SK-N-SH treated with all-trans-retinoic acid at 6 μM for 48 hours (cell line): ENCODE measurements at regions not wholly inside any gene's neighbourhood (a gene's known extent, or its start where the extent isn't known, plus 50 kb on each side); places are given as distances from the start of the nearest gene placed in this dataset.
A peak's percentile ranks its signal among the peaks of the same experiment; 100 is the strongest.

Experiments
- ATAC-seq: fragments of 200-7000 bp; cut with Tn5 transposase; 3 replicates; pipeline ENCODE4 v1.9.1; 2020; ENCODE audit warnings: mild to moderate bottlenecking, moderate library complexity
- ARNTL ChIP-seq: fragments of 450-650 bp; formaldehyde crosslinking; IDR thresholded peaks from 2 replicates; pipeline ENCODE4 v1.5.0; 2020; ENCODE audit warnings: low read depth, mild to moderate bottlenecking, moderate library complexity, borderline replicate concordance
- BACH2 ChIP-seq: fragments of 250-450 bp; sonication (Bioruptor Pico); IDR thresholded peaks from 2 replicates; pipeline ENCODE4 v1.9.0; 2021; ENCODE audit warnings: mild to moderate bottlenecking, borderline replicate concordance
- CSDC2 ChIP-seq: fragments of 250-450 bp; sonication (Bioruptor Pico); IDR thresholded peaks from 2 replicates; pipeline ENCODE4 v1.5.0; 2020; ENCODE audit warnings: mild to moderate bottlenecking, moderate library complexity
- ESRRG ChIP-seq: fragments of 250-450 bp; sonication (Bioruptor Pico); IDR thresholded peaks from 2 replicates; pipeline ENCODE4 v1.6.1; 2021; ENCODE audit warnings: mild to moderate bottlenecking
- ISL1 ChIP-seq: fragments of 250-450 bp; sonication (Bioruptor Pico); IDR thresholded peaks from 2 replicates; pipeline ENCODE4 v2.1.2; 2022; ENCODE audit warnings: mild to moderate bottlenecking, moderate library complexity
- OSR1 ChIP-seq: fragments of 250-450 bp; sonication (Bioruptor Pico); IDR thresholded peaks from 2 replicates; pipeline ENCODE4 v1.8.0; 2022; ENCODE audit warnings: moderate library complexity, mild to moderate bottlenecking, inconsistent platforms
- PPARA ChIP-seq: fragments of 250-450 bp; sonication (Bioruptor Pico); IDR thresholded peaks from 2 replicates; pipeline ENCODE4 v1.5.0; 2020; ENCODE audit warnings: mild to moderate bottlenecking, borderline replicate concordance
- RARB ChIP-seq: fragments of 250-450 bp; sonication (Bioruptor Pico); IDR thresholded peaks from 2 replicates; pipeline ENCODE4 v1.8.0; 2021; ENCODE audit warnings: mild to moderate bottlenecking, moderate library complexity
- SNAI2 ChIP-seq: fragments of 250-450 bp; sonication (Bioruptor Pico); IDR thresholded peaks from 2 replicates; pipeline ENCODE4 v1.5.0; 2020; ENCODE audit warnings: mild to moderate bottlenecking, moderate library complexity
- TCF4 ChIP-seq: fragments of 250-450 bp; sonication (Bioruptor Pico); IDR thresholded peaks from 2 replicates; pipeline ENCODE4 v1.8.0; 2021; ENCODE audit warnings: mild to moderate bottlenecking, moderate library complexity, borderline replicate concordance
- TOX ChIP-seq: fragments of 250-450 bp; sonication (Bioruptor Pico); IDR thresholded peaks from 2 replicates; pipeline ENCODE4 v1.8.0; 2021; ENCODE audit warnings: mild to moderate bottlenecking, moderate library complexity, borderline replicate concordance
- ZC3H10 ChIP-seq: fragments of 250-450 bp; sonication (Bioruptor Pico); IDR thresholded peaks from 2 replicates; pipeline ENCODE4 v1.5.1; 2021; ENCODE audit warnings: mild to moderate bottlenecking, moderate library complexity
- ZFP3 ChIP-seq: fragments of 250-450 bp; sonication (Bioruptor Pico); IDR thresholded peaks from 2 replicates; pipeline ENCODE4 v1.5.0; 2020; ENCODE audit warnings: mild to moderate bottlenecking, moderate library complexity
- ZFP30 ChIP-seq: fragments of 450-650 bp; formaldehyde crosslinking; IDR thresholded peaks from 2 replicates; pipeline ENCODE4 v1.5.0; 2022; ENCODE audit warnings: mild to moderate bottlenecking, moderate library complexity
- ZNF565 ChIP-seq: fragments of 450-650 bp; formaldehyde crosslinking; conservative IDR thresholded peaks from 2 replicates; pipeline ENCODE4 v1.5.0; 2020; ENCODE audit warnings: low read depth, mild to moderate bottlenecking, moderate library complexity
- ZNF8 ChIP-seq: fragments of 450-650 bp; formaldehyde crosslinking; IDR thresholded peaks from 2 replicates; pipeline ENCODE4 v1.5.0; 2020; ENCODE audit warnings: mild to moderate bottlenecking, moderate library complexity
- TF ChIP-seq, protein P1 (sequence below): fragments of 250-450 bp; sonication (Bioruptor Pico); IDR thresholded peaks from 2 replicates; pipeline ENCODE4 v1.5.1; 2020; ENCODE audit warnings: low read depth, mild to moderate bottlenecking, moderate library complexity
- TF ChIP-seq, protein P2 (sequence below): fragments of 250-450 bp; sonication (Bioruptor Pico); IDR thresholded peaks from 2 replicates; pipeline ENCODE4 v1.8.0; 2021; ENCODE audit warnings: low read depth, mild to moderate bottlenecking, moderate library complexity, borderline replicate concordance
- TF ChIP-seq, protein P3 (sequence below): fragments of 250-450 bp; sonication (Bioruptor Pico); IDR thresholded peaks from 2 replicates; pipeline ENCODE4 v1.5.0; 2020; ENCODE audit warnings: mild to moderate bottlenecking, moderate library complexity
- TF ChIP-seq, protein P4 (sequence below): fragments of 250-450 bp; sonication (Bioruptor Pico); IDR thresholded peaks from 2 replicates; pipeline ENCODE4 v1.5.1; 2021; ENCODE audit warnings: mild to moderate bottlenecking, moderate library complexity
- TF ChIP-seq, protein P5 (sequence below): fragments of 250-450 bp; sonication (Bioruptor Pico); IDR thresholded peaks from 2 replicates; pipeline ENCODE4 v1.8.0; 2020; ENCODE audit warnings: mild to moderate bottlenecking, moderate library complexity, borderline replicate concordance

DNA sequence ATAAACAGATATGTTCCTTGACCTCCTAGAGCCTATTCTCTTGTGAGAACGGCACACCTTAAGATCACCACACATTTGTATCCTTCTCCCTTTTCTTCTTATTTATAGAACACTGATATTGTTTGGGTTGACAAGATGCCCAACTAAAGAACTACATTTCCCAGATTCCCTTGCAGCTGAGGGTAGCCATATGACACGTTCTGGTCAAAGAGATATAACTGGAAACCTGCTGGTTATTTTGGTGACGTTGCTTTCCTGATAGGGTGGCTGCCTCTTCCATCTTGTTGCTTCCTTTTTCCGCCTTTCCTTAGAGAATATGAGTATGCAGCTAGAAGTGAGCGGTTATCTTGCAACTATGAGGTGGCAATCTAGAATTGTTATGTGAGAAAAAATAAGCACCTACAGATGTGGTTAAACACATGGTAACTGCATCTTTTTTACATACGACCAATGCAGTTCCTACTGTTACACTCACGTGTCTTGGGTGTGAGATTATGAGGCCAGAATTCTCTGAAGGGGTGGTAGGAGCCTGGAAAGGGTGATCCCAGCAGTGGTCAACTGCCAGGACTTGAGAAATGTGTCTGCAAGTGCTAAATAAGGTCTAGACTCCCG is 72.9 kb downstream of the SEC61B start:
- peak; percentile 38; the same call in 2 of the 3 replicates for ATAC-seq
- TF ChIP-seq TOX, result no peak
- no peak for TF ChIP-seq PPARA
- no peak for TF ChIP-seq ESRRG (CRISPR knock-in tag)
- no peak for TF ChIP-seq RARB
- no peak for TF ChIP-seq ZFP3
- TF ChIP-seq ARNTL (CRISPR knock-in tag), result no peak
- TF ChIP-seq CSDC2, result no peak
- TF ChIP-seq ISL1 (CRISPR knock-in tag), result no peak
- TF ChIP-seq, protein P1, sequence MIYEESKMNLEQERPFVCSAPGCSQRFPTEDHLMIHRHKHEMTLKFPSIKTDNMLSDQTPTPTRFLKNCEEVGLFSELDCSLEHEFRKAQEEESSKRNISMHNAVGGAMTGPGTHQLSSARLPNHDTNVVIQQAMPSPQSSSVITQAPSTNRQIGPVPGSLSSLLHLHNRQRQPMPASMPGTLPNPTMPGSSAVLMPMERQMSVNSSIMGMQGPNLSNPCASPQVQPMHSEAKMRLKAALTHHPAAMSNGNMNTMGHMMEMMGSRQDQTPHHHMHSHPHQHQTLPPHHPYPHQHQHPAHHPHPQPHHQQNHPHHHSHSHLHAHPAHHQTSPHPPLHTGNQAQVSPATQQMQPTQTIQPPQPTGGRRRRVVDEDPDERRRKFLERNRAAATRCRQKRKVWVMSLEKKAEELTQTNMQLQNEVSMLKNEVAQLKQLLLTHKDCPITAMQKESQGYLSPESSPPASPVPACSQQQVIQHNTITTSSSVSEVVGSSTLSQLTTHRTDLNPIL, result no peak
- TF ChIP-seq, protein P2, sequence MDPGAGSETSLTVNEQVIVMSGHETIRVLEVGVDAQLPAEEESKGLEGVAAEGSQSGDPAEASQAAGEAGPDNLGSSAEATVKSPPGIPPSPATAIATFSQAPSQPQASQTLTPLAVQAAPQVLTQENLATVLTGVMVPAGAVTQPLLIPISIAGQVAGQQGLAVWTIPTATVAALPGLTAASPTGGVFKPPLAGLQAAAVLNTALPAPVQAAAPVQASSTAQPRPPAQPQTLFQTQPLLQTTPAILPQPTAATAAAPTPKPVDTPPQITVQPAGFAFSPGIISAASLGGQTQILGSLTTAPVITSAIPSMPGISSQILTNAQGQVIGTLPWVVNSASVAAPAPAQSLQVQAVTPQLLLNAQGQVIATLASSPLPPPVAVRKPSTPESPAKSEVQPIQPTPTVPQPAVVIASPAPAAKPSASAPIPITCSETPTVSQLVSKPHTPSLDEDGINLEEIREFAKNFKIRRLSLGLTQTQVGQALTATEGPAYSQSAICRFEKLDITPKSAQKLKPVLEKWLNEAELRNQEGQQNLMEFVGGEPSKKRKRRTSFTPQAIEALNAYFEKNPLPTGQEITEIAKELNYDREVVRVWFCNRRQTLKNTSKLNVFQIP, result no peak
- no peak for TF ChIP-seq BACH2 (CRISPR knock-in tag)
- TF ChIP-seq ZNF8 (CRISPR knock-in tag), result no peak
- TF ChIP-seq SNAI2 (CRISPR knock-in tag), result no peak
- no peak for TF ChIP-seq ZNF565 (CRISPR knock-in tag)
- no peak for TF ChIP-seq OSR1 (CRISPR knock-in tag)
- TF ChIP-seq, protein P3, sequence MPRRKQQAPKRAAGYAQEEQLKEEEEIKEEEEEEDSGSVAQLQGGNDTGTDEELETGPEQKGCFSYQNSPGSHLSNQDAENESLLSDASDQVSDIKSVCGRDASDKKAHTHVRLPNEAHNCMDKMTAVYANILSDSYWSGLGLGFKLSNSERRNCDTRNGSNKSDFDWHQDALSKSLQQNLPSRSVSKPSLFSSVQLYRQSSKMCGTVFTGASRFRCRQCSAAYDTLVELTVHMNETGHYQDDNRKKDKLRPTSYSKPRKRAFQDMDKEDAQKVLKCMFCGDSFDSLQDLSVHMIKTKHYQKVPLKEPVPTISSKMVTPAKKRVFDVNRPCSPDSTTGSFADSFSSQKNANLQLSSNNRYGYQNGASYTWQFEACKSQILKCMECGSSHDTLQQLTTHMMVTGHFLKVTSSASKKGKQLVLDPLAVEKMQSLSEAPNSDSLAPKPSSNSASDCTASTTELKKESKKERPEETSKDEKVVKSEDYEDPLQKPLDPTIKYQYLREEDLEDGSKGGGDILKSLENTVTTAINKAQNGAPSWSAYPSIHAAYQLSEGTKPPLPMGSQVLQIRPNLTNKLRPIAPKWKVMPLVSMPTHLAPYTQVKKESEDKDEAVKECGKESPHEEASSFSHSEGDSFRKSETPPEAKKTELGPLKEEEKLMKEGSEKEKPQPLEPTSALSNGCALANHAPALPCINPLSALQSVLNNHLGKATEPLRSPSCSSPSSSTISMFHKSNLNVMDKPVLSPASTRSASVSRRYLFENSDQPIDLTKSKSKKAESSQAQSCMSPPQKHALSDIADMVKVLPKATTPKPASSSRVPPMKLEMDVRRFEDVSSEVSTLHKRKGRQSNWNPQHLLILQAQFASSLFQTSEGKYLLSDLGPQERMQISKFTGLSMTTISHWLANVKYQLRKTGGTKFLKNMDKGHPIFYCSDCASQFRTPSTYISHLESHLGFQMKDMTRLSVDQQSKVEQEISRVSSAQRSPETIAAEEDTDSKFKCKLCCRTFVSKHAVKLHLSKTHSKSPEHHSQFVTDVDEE (CRISPR knock-in tag), result no peak
- TF ChIP-seq, protein P4, sequence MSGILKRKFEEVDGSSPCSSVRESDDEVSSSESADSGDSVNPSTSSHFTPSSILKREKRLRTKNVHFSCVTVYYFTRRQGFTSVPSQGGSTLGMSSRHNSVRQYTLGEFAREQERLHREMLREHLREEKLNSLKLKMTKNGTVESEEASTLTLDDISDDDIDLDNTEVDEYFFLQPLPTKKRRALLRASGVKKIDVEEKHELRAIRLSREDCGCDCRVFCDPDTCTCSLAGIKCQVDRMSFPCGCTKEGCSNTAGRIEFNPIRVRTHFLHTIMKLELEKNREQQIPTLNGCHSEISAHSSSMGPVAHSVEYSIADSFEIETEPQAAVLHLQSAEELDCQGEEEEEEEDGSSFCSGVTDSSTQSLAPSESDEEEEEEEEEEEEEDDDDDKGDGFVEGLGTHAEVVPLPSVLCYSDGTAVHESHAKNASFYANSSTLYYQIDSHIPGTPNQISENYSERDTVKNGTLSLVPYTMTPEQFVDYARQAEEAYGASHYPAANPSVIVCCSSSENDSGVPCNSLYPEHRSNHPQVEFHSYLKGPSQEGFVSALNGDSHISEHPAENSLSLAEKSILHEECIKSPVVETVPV (CRISPR knock-in tag), result no peak
- TF ChIP-seq ZC3H10, result no peak
- TF ChIP-seq TCF4 (CRISPR knock-in tag), result no peak

DNA sequence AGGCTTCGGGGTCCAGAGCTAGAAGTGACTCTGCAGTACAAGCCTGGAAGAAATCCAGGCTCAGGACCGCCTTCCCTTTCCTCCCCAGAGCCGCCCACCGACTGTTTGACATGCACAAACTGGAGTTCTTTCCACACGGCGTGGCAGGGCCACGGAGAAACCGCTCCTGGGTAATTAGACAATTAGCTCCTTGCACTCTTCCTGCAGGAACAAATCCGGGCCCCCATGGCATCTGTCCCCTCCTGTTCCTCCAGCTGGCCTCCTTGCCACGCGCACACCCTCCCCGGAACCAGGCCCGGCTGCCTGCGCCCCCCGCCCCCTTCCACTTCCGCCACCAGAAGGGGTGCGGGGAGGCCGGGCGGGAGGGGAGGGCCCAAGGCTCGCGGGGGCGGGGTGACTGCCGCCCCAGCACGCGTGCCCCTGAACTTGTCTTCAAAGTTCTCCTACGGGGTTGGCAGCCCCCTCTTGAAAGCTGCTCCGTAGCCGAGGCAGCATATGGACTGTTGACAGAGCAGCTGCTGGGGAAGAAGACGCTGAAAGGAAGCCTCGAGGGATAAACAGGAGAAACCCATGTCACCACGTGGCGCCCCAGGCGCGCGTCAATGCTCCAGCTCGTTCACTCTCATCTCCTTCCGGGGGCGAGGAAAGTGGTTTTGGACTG is 74.3 kb downstream of the SEC61B start:
- no peak for ATAC-seq
- TF ChIP-seq, protein P4 (CRISPR knock-in tag), result no peak
- no peak for TF ChIP-seq ARNTL (CRISPR knock-in tag)
- no peak for TF ChIP-seq RARB
- no peak for TF ChIP-seq ISL1 (CRISPR knock-in tag)
- no peak for TF ChIP-seq ZFP3
- no peak for TF ChIP-seq ESRRG (CRISPR knock-in tag)
- TF ChIP-seq ZNF8 (CRISPR knock-in tag), result no peak

DNA sequence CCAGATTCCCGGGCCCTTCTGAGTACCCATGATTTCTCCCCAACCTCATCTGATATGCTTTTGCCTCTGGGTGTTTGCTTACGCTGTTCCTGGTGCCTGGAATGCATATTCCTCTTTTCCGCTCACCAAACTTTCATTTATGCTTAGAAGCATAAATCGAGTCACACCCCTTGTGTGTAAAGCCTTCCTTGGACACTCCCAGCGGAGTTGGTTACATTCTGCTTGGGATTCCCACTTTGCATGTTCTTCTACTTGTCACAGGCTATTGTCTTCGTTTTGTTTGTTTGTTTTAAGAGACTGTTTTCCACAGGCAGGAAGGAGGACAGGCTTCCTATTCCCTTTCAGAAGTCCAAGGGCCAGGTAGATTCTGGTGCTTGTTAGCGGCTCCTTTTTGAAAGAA is 76.5 kb downstream of the SEC61B start:
- ATAC-seq, result no peak
- no peak for TF ChIP-seq BACH2 (CRISPR knock-in tag)
- TF ChIP-seq, protein P1, result no peak
- TF ChIP-seq CSDC2, result no peak
- no peak for TF ChIP-seq TOX
- TF ChIP-seq ZFP30, result no peak
- no peak for TF ChIP-seq ZFP3
- TF ChIP-seq OSR1 (CRISPR knock-in tag), result no peak
- TF ChIP-seq, protein P2, result no peak
- TF ChIP-seq ESRRG (CRISPR knock-in tag), result no peak
- TF ChIP-seq, protein P5, sequence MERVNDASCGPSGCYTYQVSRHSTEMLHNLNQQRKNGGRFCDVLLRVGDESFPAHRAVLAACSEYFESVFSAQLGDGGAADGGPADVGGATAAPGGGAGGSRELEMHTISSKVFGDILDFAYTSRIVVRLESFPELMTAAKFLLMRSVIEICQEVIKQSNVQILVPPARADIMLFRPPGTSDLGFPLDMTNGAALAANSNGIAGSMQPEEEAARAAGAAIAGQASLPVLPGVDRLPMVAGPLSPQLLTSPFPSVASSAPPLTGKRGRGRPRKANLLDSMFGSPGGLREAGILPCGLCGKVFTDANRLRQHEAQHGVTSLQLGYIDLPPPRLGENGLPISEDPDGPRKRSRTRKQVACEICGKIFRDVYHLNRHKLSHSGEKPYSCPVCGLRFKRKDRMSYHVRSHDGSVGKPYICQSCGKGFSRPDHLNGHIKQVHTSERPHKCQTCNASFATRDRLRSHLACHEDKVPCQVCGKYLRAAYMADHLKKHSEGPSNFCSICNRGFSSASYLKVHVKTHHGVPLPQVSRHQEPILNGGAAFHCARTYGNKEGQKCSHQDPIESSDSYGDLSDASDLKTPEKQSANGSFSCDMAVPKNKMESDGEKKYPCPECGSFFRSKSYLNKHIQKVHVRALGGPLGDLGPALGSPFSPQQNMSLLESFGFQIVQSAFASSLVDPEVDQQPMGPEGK (CRISPR knock-in tag), result no peak
- TF ChIP-seq ISL1 (CRISPR knock-in tag), result no peak
- no peak for TF ChIP-seq ZC3H10
- no peak for TF ChIP-seq SNAI2 (CRISPR knock-in tag)
- TF ChIP-seq ARNTL (CRISPR knock-in tag), result no peak
- TF ChIP-seq RARB, result no peak
- no peak for TF ChIP-seq ZNF565 (CRISPR knock-in tag)
